HFF-Myc (cell line): ENCODE measurements at regions not wholly inside any gene's neighbourhood (a gene's known extent, or its start where the extent isn't known, plus 50 kb on each side); places are given as distances from the start of the nearest gene placed in this dataset.
"Not testable (repeated sequence)": the region's sequence is repeated elsewhere in the genome, so short reads cannot be mapped to it uniquely, and the experiment has no call there.

Experiments used
- DNase-seq: peaks from one replicate; pipeline ENCODE4 v3.0.0-alpha.2; 2011; ENCODE audit warnings: low read depth; ENCODE audit errors: extremely low read depth
- H3K4me3 ChIP-seq: replicated peaks from 2 replicates; pipeline ENCODE4 v1.5.1; 2011; ENCODE audit warnings: low read depth, mild to moderate bottlenecking, control low read depth, low read length
- TF ChIP-seq, protein P1 (sequence below): IDR thresholded peaks from 2 replicates; pipeline ENCODE4 v1.5.1; 2012; ENCODE audit warnings: mild to moderate bottlenecking, low read depth, low read length, control low read depth; ENCODE audit errors: missing control alignments

DNA sequence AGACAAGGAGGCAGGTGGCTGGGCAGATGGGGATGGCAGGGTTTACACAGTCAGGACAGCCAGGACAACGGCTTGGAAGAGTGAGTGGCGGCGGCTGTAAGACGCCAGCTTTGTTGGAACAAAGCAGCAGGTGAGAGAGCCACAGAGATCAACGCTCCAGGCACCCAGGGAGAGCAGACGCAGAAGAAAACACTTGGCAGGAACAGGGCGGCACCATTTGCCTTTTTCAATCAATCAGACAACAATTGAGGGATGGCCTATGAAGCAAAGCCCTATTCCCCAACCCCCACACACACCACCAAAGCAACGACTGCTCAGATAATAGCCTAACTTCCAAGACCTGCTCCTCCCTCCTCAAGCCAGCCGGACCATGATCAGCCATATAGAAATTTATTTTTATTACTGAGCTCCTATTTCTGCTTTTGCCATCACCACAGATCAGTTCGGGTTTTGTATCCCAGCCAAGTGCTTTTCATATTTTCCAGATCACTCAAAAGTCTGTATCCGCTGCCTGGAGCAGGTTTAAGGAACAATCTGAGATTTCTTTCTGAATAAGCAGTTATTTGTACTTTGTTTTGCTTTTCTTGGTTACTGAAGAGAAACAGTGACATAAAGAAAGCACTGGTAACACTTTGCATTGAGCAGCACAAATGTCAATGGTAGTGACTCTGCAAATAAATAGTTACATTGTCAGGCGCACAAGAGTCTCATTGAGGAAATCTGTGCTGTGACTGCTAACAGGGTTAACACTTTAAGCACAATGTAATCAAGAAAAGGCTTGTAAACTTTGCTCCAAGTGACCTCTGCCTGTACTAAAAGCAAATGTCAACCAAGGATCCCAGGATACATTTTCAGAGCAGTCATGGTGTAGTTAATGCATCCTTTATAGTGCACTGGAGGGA, 81.8 kb upstream of the RBPJ start:
- H3K4me3 ChIP-seq: no peak overlapping the region
- DNase-seq: no peak
- TF ChIP-seq, protein P1, sequence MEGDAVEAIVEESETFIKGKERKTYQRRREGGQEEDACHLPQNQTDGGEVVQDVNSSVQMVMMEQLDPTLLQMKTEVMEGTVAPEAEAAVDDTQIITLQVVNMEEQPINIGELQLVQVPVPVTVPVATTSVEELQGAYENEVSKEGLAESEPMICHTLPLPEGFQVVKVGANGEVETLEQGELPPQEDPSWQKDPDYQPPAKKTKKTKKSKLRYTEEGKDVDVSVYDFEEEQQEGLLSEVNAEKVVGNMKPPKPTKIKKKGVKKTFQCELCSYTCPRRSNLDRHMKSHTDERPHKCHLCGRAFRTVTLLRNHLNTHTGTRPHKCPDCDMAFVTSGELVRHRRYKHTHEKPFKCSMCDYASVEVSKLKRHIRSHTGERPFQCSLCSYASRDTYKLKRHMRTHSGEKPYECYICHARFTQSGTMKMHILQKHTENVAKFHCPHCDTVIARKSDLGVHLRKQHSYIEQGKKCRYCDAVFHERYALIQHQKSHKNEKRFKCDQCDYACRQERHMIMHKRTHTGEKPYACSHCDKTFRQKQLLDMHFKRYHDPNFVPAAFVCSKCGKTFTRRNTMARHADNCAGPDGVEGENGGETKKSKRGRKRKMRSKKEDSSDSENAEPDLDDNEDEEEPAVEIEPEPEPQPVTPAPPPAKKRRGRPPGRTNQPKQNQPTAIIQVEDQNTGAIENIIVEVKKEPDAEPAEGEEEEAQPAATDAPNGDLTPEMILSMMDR: no peak

GRCh38 chr4:26239801-26240200, 81.0 kb upstream of the RBPJ start:
- DNase-seq: no peak
- no peak overlapping the region for H3K4me3 ChIP-seq
- TF ChIP-seq, protein P1: no peak

DNA sequence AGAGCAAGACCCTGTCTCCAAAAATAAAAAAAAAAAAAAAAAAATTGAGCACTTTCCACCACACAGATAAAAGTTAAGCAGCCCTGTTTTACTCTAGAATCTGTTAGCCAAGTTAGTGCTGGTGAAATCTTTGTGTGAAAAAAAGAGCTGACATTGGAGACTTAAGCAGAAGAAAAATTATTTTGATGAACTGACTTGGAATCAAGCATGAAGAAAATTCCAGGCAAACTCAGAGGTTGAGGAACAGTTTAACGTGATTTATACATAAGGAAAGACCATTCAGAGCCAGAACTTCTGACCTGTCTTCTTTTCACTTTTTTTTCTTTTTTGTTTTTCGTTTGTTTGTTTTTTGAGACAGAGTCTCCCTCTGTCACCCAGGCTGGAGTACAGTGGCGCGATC, 79.6 kb upstream of the RBPJ start:
- TF ChIP-seq, protein P1: no peak
- no peak for DNase-seq
- H3K4me3 ChIP-seq: no peak overlapping the region

DNA sequence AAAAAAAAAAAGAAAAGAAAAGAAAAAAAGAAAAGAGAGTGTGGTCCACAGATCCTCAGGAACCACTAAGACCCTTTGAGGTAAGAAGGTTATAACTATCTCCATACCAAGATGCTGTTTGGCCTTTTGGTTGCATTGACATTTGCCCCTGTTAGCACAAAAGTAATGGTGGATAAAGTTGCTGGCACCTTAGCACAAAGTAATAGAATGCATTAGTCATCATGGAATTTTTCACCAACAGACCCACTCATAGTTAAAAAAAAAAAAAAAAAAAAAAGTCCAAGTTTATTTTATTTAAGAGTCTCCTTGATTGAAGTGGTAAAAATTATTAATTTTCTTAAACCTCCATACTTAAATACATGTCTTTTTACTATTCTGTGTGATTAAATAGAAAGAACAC, 78.4 kb upstream of the RBPJ start:
- no peak overlapping the region for H3K4me3 ChIP-seq
- TF ChIP-seq, protein P1: no peak
- DNase-seq: no peak

DNA sequence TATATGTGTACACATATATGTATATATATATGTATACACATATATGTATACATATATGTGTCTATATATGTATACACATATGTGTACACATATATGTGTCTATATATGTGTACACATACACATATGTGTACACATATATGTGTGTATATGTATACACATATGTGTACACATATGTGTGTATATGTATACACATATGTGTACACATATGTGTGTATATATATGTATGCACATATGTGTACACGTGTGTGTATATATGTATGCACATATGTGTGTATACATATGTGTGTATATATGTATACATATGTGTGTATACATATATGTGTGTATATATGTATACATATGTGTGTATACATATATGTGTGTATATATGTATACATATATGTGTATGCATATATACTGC, 76.7 kb upstream of the RBPJ start:
- not testable (repeated sequence) for DNase-seq, H3K4me3 ChIP-seq

- TF ChIP-seq, protein P1: no peak
- no peak overlapping the region for H3K4me3 ChIP-seq
- peak; percentile 54 for DNase-seq
These were observed 72.2 kb upstream of the RBPJ start for GRCh38 chr4:26248647-26249046.

DNA sequence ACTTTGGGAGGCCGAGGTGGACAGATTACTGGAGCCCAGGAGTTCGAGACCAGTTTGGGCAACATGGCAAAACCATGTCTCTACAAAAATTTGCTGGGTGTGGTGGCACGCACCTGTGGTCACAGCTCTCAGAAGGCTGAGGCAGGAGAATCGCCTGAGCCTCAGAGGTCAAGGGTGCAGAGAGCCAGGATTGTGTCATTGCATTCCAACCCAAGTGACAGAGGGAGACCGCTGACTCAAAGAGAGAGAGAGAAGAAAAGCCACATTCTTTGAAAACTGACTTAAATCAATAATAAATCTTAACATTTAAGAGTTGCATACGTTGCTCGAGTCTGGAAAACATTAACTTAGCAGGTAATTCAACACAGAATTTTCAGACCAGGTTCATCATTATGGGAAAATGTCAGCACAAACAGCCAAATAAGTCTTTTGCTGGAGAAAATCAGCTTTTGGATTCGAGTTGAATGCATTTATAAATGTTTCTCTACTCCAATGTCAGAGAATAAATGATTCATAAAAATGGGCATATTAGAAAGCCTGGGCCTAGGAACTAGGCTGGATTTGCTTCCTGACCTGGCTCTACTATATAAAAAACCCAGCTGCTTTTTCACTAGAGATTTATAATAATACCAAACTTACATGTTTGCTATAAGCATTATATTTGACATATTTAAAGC, 68.3 kb upstream of the RBPJ start:
- TF ChIP-seq, protein P1: no peak
- H3K4me3 ChIP-seq: no peak overlapping the region
- no peak for DNase-seq
